Stomach (tissue), 8 donors: ENCODE measurements at regions not wholly inside any gene's neighbourhood (a gene's known extent, or its start where the extent isn't known, plus 50 kb on each side); places are given as distances from the start of the nearest gene placed in this dataset.

ENCODE experiments used
- DNase-seq, 2 donors: peaks; one replicate each; pipeline versions ENCODE4 v3.0.0 to v3.0.0-alpha.2; 2013 to 2019
- H3K27ac ChIP-seq, 5 donors: fragments of 200-600 bp in 4 of 5; sonication (generic) in 4 of 5; one replicate each; pipeline ENCODE4 v1.5.1; 2013 to 2019; ENCODE audit warnings: mild to moderate bottlenecking in 1 of 5, moderate library complexity in 1 of 5
- H3K27me3 ChIP-seq, 3 donors: fragments of 200-600 bp; sonication (generic); one replicate each; pipeline ENCODE4 v1.5.1; 2017 to 2019; ENCODE audit warnings: mixed run types in 1 of 3
- H3K36me3 ChIP-seq, 4 donors: fragments of 200-600 bp; sonication (generic); 1 replicate in 3 of 4; 2 replicates in 1 of 4; pipeline ENCODE4 v1.5.1; 2016 to 2019
- H3K4me1 ChIP-seq, 4 donors: fragments of 200-600 bp; sonication (generic); one replicate each; pipeline ENCODE4 v1.5.1; 2016 to 2019
- H3K4me3 ChIP-seq, 4 donors: fragments of 200-600 bp; sonication (generic) in 3 of 4; one replicate each; pipeline ENCODE4 v1.5.1; 2016 to 2019; ENCODE audit warnings: mild to moderate bottlenecking in 1 of 4
- H3K9me3 ChIP-seq, 4 donors: fragments of 200-600 bp; sonication (generic); one replicate each; pipeline ENCODE4 v1.5.1; 2016 to 2019
- EP300 ChIP-seq: sonication (generic); formaldehyde crosslinking; IDR thresholded peaks from one replicate; pipeline ENCODE4 v1.6.1; 2017; ENCODE audit warnings: antibody characterized with exemption
- POLR2A ChIP-seq, 4 donors: fragments of 450-650 bp; IDR thresholded peaks; one replicate each; pipeline ENCODE4 v1.6.1; 2016; ENCODE audit warnings: antibody characterized with exemption in 4 of 4, control low read depth in 2 of 4, mild to moderate bottlenecking in 1 of 4, moderate library complexity in 1 of 4
- POLR2AphosphoS5 ChIP-seq, 3 donors: sonication (generic); formaldehyde crosslinking; IDR thresholded peaks; one replicate each; pipeline ENCODE4 v1.6.1; 2016; ENCODE audit warnings: antibody characterized with exemption in 3 of 3
- WGBS, 5 donors: extraction: QIAGEN DNeasy Blood & Tissue Kit in 3 of 5; methylation state at CpG; one replicate each; pipeline versions ENCODE4 v1.1.5 to v1.1.7; 2013 to 2018; 5-methylcytosine and 5-hydroxymethylcytosine counted together
- intact Hi-C: fragments of 100-400 bp; cut with DNase I; formaldehyde crosslinking; loops from one replicate; pipeline ENCODE4 v1.15.1; 2023; ENCODE audit warnings: low total_unique reads
- TF ChIP-seq, protein P1 (sequence below), 7 experiments: fragments of 450-650 bp in 4 of 7; fragments of 200-600 bp in 3 of 7; sonication (generic) in 3 of 7; IDR thresholded peaks; one replicate each; pipeline ENCODE4 v1.5.1; 2016 to 2019; ENCODE audit warnings: antibody characterized with exemption in 7 of 7, control low read depth in 2 of 7, mild to moderate bottlenecking in 1 of 7
- donor health status: healthy with polysubstance abuse.
- donor health status: Bipolar disorder and iron deficiency.
- donor health status: healthy.

DNA sequence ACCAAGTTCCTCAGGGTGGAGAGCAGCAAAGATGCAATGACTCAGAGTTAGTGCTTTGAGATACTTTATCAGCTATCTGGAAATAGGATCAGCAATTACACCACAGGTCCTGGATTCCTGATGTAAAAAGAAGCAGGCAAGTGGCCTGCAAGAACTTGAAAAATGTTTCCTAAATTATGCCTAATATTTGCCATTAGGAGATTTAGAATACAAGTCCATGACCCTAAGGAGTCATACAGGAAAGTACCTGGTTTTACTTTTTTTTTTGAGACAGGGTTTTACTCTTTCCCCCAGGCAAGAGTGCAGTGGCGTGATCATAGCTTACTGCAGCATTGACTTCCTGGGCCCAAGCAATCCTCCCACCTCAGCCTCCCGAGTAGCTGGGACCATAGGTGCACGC lies 78.8 kb upstream of the CRBN start:
- intact Hi-C loops: no loop called here
- DNase-seq: no peak

DNA sequence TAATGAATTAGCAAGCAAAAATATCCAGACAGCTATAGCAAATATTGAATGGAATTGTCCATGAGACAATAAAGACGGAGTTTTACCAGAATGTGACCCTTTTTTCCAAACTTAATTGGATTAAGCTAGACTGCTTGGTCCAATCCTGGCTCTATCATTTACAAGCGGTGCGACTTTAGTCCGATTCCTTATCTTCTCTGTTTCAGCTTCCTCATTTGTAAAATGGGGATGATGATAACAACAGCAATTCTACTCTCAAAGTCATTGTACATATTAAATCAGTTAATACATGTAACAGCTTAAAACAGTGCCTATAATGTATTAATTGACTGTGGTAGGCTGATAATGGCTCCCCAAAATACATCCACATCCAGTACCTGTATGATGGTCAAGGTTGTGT lies 62.1 kb upstream of the CRBN start:
- WGBS, 5 donors: 71 to 85% (median 79%) methylated on average over 4 of the region's 4 CpGs
- Histone ChIP-seq H3K36me3 (no peaks in the 10 kb centered on the region), H3K9me3 (no peaks in the 10 kb centered on the region), H3K27ac (no peak overlapping the region), H3K4me1 (no peaks in the 10 kb centered on the region), H3K4me3 (no peak overlapping the region), H3K27me3 (peaks cover 0 to 3% (median 0%) of the 10 kb centered on the region in 3 donors)
- TF ChIP-seq, protein P1, sequence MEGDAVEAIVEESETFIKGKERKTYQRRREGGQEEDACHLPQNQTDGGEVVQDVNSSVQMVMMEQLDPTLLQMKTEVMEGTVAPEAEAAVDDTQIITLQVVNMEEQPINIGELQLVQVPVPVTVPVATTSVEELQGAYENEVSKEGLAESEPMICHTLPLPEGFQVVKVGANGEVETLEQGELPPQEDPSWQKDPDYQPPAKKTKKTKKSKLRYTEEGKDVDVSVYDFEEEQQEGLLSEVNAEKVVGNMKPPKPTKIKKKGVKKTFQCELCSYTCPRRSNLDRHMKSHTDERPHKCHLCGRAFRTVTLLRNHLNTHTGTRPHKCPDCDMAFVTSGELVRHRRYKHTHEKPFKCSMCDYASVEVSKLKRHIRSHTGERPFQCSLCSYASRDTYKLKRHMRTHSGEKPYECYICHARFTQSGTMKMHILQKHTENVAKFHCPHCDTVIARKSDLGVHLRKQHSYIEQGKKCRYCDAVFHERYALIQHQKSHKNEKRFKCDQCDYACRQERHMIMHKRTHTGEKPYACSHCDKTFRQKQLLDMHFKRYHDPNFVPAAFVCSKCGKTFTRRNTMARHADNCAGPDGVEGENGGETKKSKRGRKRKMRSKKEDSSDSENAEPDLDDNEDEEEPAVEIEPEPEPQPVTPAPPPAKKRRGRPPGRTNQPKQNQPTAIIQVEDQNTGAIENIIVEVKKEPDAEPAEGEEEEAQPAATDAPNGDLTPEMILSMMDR (IDR thresholded peaks at IDR 0.05): no peak
- TF ChIP-seq POLR2AphosphoS5 (IDR thresholded peaks at IDR 0.05) (no peak), EP300 (no peak), POLR2A (IDR thresholded peaks at IDR 0.05) (no peak)
- no peak for DNase-seq
- intact Hi-C loops: no loop called here

More for the DNA sequence above, 78.8 kb upstream of the CRBN start:
- H3K4me1 ChIP-seq: no peaks in the 10 kb centered on the region
- no peak overlapping the region for H3K27ac ChIP-seq
- WGBS, 5 donors: 77 to 93% (median 87%) methylated on average over 3 of the region's 3 CpGs
- H3K27me3 ChIP-seq: no peaks in the 10 kb centered on the region
- TF ChIP-seq, protein P1 (IDR thresholded peaks at IDR 0.05): no peak
- TF ChIP-seq POLR2A (IDR thresholded peaks at IDR 0.05) (no peak), EP300 (no peak), POLR2AphosphoS5 (IDR thresholded peaks at IDR 0.05) (no peak)
- H3K36me3 ChIP-seq: no peaks in the 10 kb centered on the region
- no peak overlapping the region for H3K4me3 ChIP-seq
- peaks cover 0 to 4% (median under 1%) of the 10 kb centered on the region in 4 donors for H3K9me3 ChIP-seq

DNA sequence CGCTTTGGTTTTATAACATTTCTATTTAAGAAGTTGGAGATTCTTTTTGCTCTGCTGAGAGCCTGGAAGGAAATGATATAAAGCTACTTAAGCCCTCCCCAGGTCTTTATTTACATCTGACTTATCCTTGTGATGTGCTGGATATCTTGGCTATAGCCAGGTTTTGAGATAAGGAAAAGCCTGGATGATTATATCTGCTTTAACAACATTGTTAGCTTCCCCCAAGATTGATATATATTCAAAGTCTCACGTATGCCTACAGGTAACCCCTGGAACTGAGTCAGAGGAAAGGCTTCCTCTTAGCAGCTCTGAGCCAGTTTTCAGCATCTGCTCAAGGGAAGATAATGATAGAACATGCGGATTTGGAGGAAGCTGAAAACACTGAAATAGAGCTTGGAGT lies 61.5 kb upstream of the CRBN start:
- 38 to 42% (median 40%) methylated on average over 3 of the region's 3 CpGs for WGBS, 5 donors
- TF ChIP-seq EP300: no peak
- TF ChIP-seq POLR2A (IDR thresholded peaks at IDR 0.05): no peak
- TF ChIP-seq, protein P1 (IDR thresholded peaks at IDR 0.05): no peak
- no peak for TF ChIP-seq POLR2AphosphoS5 (IDR thresholded peaks at IDR 0.05)
- H3K4me3 ChIP-seq: no peak overlapping the region
- DNase-seq: peak in 1 of 2 donors; percentile 1
- H3K4me1 ChIP-seq: no peaks in the 10 kb centered on the region
- H3K27ac ChIP-seq: no peak overlapping the region
- no peaks in the 10 kb centered on the region for H3K36me3 ChIP-seq
- H3K9me3 ChIP-seq: no peaks in the 10 kb centered on the region
- peaks cover 0 to 3% (median 0%) of the 10 kb centered on the region in 3 donors for H3K27me3 ChIP-seq
- intact Hi-C loops: no loop called here

DNA sequence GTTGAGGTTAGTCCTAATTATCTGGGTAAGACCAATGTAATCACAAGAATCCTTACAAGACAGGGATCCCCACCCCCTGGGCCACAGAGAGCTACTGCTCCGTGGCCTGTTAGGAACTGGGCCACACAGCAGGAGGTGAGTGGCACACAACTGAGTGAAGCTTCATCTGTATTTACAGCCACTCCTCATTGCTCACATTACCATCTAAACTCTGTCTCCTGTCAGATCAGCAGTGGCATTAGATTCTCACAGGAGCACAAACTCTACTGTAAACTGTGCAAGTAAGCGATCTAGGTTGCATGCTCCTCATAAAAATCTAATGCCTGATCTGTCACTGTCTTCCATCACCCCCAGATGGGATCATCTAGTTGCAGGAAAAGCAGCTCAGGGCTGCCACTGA lies 58.5 kb upstream of the CRBN start:
- no peak overlapping the region for H3K27ac ChIP-seq
- H3K27me3 ChIP-seq: no peaks in the 10 kb centered on the region
- no peaks in the 10 kb centered on the region for H3K4me1 ChIP-seq
- intact Hi-C loops: no loop called here
- no peak for DNase-seq
- 71 to 86% (median 77%) methylated on average over 2 of the region's 2 CpGs for WGBS, 5 donors
- H3K36me3 ChIP-seq: no peaks in the 10 kb centered on the region
- H3K9me3 ChIP-seq: no peaks in the 10 kb centered on the region
- TF ChIP-seq POLR2AphosphoS5 (IDR thresholded peaks at IDR 0.05) (no peak), POLR2A (IDR thresholded peaks at IDR 0.05) (no peak), EP300 (no peak)
- TF ChIP-seq, protein P1 (IDR thresholded peaks at IDR 0.05): no peak
- H3K4me3 ChIP-seq: no peak overlapping the region
